GM12878 (cell line): ENCODE measurements at regions not wholly inside any gene's neighbourhood (a gene's known extent, or its start where the extent isn't known, plus 50 kb on each side); places are given as distances from the start of the nearest gene placed in this dataset.

Experiments
- ATAC-seq: fragments of 200-7000 bp; cut with Tn5 transposase; 3 replicates; pipeline ENCODE4 v1.9.1; 2020; ENCODE audit warnings: mild to moderate bottlenecking, moderate library complexity
- BruUV-seq: library from RNA; stranded (reverse); fragments of 400-500 nt; replicated peaks from 2 replicates; lab custom pipeline; 2021; lab: Mats Ljungman, UMichigan
- CTCF ChIA-PET: fragments of 300-600 bp; sonication (Branson Sonifier 250); formaldehyde crosslinking; extraction: SDS; loops from one replicate; lab custom pipeline; 2021; ENCODE audit warnings: inconsistent platforms; lab: Yijun Ruan, JAX
- POLR2A ChIA-PET: fragments of 350-600 bp; formaldehyde crosslinking; extraction: SDS; loops from one replicate; lab custom pipeline; 2021; ENCODE audit warnings: inconsistent platforms; lab: Charles Lee
- RAD21 ChIA-PET: fragments of 300-600 bp; sonication (Branson Sonifier 250); formaldehyde crosslinking; loops from one replicate; lab custom pipeline; 2023; ENCODE audit warnings: antibody characterized with exemption; ENCODE audit not compliant: unreplicated experiment; lab: Charles Lee
- SMC1A ChIA-PET: fragments of 300-600 bp; sonication (Branson Sonifier 250); formaldehyde crosslinking; loops from one replicate; lab custom pipeline; 2023; ENCODE audit not compliant: unreplicated experiment, uncharacterized antibody; lab: Charles Lee
- DNase-seq: peaks from one replicate; pipeline ENCODE4 v3.0.0-alpha.2; 2011; ENCODE audit warnings: low read depth, low spot score
- FAIRE-seq: peaks from 3 replicates; lab custom pipeline; 2011; peaks lifted over from hg19 to GRCh38; lab: Jason Lieb, UNC
- H2AFZ ChIP-seq: 2 replicates; pipeline ENCODE4 v1.6.0; 2011; ENCODE audit warnings: low read depth, low read length, control low read depth; ENCODE audit not compliant: control insufficient read depth
- H3K27ac ChIP-seq: 2 replicates; pipeline ENCODE4 v1.5.1; 2011; ENCODE audit warnings: control low read depth; ENCODE audit not compliant: control insufficient read depth, insufficient read depth
- H3K27me3 ChIP-seq, 2 experiments: replicated peaks in 1 of 2; 2 replicates each; pipeline versions ENCODE4 v1.6.0 to v1.6.1; 2011; ENCODE audit warnings: low read length in 1 of 2; ENCODE audit not compliant: control insufficient read depth in 2 of 2, insufficient read depth in 2 of 2
- H3K36me3 ChIP-seq, 2 experiments: 2 replicates each; pipeline ENCODE4 v1.5.1; 2011; ENCODE audit warnings: low read length in 1 of 2; ENCODE audit not compliant: control insufficient read depth in 2 of 2, insufficient read depth in 2 of 2
- H3K4me1 ChIP-seq: 2 replicates; pipeline ENCODE4 v1.6.1; 2011; ENCODE audit warnings: mild to moderate bottlenecking, low read length, moderate library complexity, mixed read lengths; ENCODE audit not compliant: control insufficient read depth, insufficient read depth
- H3K4me2 ChIP-seq: 2 replicates; pipeline ENCODE4 v1.6.0; 2011; ENCODE audit warnings: control low read depth; ENCODE audit not compliant: control insufficient read depth, insufficient read depth
- H3K4me3 ChIP-seq: fragments of 200-600 bp; sonication (generic); 2 replicates; pipeline ENCODE4 v1.5.1; 2016
- H3K79me2 ChIP-seq: 2 replicates; pipeline ENCODE4 v1.6.0; 2011; ENCODE audit warnings: low read length; ENCODE audit not compliant: control insufficient read depth, insufficient read depth
- H3K9ac ChIP-seq: 2 replicates; pipeline ENCODE4 v1.8.0; 2011; ENCODE audit warnings: low read length, control low read depth, mixed read lengths; ENCODE audit not compliant: control insufficient read depth, insufficient read depth
- H3K9me3 ChIP-seq: replicated peaks from 3 replicates; pipeline ENCODE4 v1.5.1; 2011; ENCODE audit warnings: mild to moderate bottlenecking, low read length; ENCODE audit not compliant: control insufficient read depth, insufficient read depth
- H4K20me1 ChIP-seq: 2 replicates; pipeline ENCODE4 v1.6.0; 2011; ENCODE audit not compliant: control insufficient read depth, insufficient read depth
- CREB1 ChIP-seq: IDR thresholded peaks from 2 replicates; pipeline ENCODE4 v1.6.1; 2012; ENCODE audit warnings: low read depth, mild to moderate bottlenecking, inconsistent platforms
- IKZF1 ChIP-seq: fragments of 450-650 bp; conservative IDR thresholded peaks from 2 replicates; pipeline ENCODE4 v1.6.1; 2017; ENCODE audit warnings: antibody characterized with exemption, mild to moderate bottlenecking
- PRDM15 ChIP-seq: fragments of 450-650 bp; formaldehyde crosslinking; IDR thresholded peaks from 2 replicates; pipeline ENCODE4 v1.4.0; 2020; ENCODE audit warnings: mild to moderate bottlenecking, moderate library complexity
- SMAD5 ChIP-seq: IDR thresholded peaks from 2 replicates; pipeline ENCODE4 v1.6.1; 2016; ENCODE audit warnings: antibody characterized with exemption, low read depth
- SPI1 ChIP-seq: IDR thresholded peaks from 2 replicates; pipeline ENCODE4 v1.6.1; 2011; ENCODE audit warnings: low read depth, mild to moderate bottlenecking, low read length, moderate library complexity, borderline replicate concordance; ENCODE audit not compliant: insufficient read depth
- SUPT20H ChIP-seq: IDR thresholded peaks from 2 replicates; pipeline ENCODE4 v1.6.1; 2011; ENCODE audit warnings: low read depth, mild to moderate bottlenecking, low read length, moderate library complexity, borderline replicate concordance; ENCODE audit not compliant: control insufficient read depth
- TCF3 ChIP-seq: IDR thresholded peaks from 2 replicates; pipeline ENCODE4 v1.6.1; 2012; ENCODE audit warnings: low read depth, mild to moderate bottlenecking, low read length, borderline replicate concordance; ENCODE audit not compliant: insufficient read depth
- WRNIP1 ChIP-seq: IDR thresholded peaks from 2 replicates; pipeline ENCODE4 v1.6.1; 2011; ENCODE audit warnings: low read depth, low read length, improper control_type of control experiment, borderline replicate concordance
- YY1 ChIP-seq: IDR thresholded peaks from 2 replicates; pipeline ENCODE4 v1.6.1; 2011; ENCODE audit warnings: low read depth, mild to moderate bottlenecking, low read length
- ZBTB11 ChIP-seq: fragments of 450-650 bp; formaldehyde crosslinking; IDR thresholded peaks from 2 replicates; pipeline ENCODE4 v1.5.0; 2022; ENCODE audit warnings: mild to moderate bottlenecking, missing genetic modification characterization
- ZNF24 ChIP-seq: fragments of 450-650 bp; IDR thresholded peaks from 2 replicates; pipeline ENCODE4 v1.6.1; 2017; ENCODE audit warnings: antibody characterized with exemption, mild to moderate bottlenecking
- ZZZ3 ChIP-seq: IDR thresholded peaks from 2 replicates; pipeline ENCODE4 v1.6.1; 2011; ENCODE audit warnings: low read depth; ENCODE audit not compliant: control insufficient read depth, insufficient read length
- WGBS: methylation state at CpG from one replicate; pipeline ENCODE4 v1.1.6; 2016; ENCODE audit warnings: low lambda C conversion rate; ENCODE audit not compliant: insufficient replicate concordance, insufficient coverage; ENCODE audit errors: missing lambda C conversion rate; 5-methylcytosine and 5-hydroxymethylcytosine counted together
- in situ Hi-C: fragments of 300-500 bp; cut with MboI; formaldehyde crosslinking; loops from 9 replicates; pipeline ENCODE4 v1.14.3; 2018; ENCODE audit warnings: mixed read lengths
- intact Hi-C: fragments of 100-400 bp; cut with micrococcal nuclease; formaldehyde crosslinking; loops from one replicate; pipeline ENCODE4 v1.14.2; 2022; ENCODE audit not compliant: unreplicated experiment

DNA sequence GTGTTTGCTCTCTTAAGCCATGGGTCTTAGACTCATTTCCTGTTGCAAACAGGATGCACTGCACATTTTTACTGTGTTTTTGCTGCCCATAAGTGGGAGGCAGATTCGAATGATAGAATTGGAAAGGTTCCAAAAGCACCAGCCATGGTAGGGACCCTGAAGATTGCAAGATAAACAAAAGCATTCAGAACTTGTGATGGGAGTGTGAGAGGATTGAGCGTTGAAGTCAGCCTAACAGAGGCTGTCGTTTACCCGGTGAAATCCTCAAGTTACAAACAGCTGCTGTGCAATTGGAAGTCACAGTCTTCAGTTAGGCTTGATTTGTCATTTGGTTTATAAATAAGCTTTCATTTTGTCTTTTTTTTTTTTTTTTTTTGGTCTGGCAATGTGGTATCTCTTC lies 192.7 kb upstream of the MKI67 start:
- DNase-seq (no peak), FAIRE-seq (no peak), ATAC-seq (no peak)
- SMC1A ChIA-PET = no interaction called here
- no peak for TF ChIP-seq IKZF1
- no peak for TF ChIP-seq YY1
- no peak for TF ChIP-seq ZZZ3
- Histone ChIP-seq H2AFZ (no peak overlapping the region), H3K4me1 (no peaks in the 10 kb centered on the region), H3K4me2 (no peak overlapping the region), H3K9ac (no peak overlapping the region), H3K79me2 (no peaks in the 10 kb centered on the region), H3K27ac (no peak overlapping the region), H3K4me3 (no peak overlapping the region), H3K27me3 (no peaks in the 10 kb centered on the region; a peak in 1 of 4 replicates), H3K36me3 (no peaks in the 10 kb centered on the region), H3K9me3 (no peaks in the 10 kb centered on the region), H4K20me1 (no peaks in the 10 kb centered on the region)
- in situ Hi-C loops = no loop called here
- CTCF ChIA-PET = no interaction called here
- POLR2A ChIA-PET = no interaction called here
- WGBS = 45% methylated on average over 4 of the region's 4 CpGs
- no TSS peak for BruUV-seq
- RAD21 ChIA-PET = no interaction called here
- intact Hi-C loops = no loop called here

DNA sequence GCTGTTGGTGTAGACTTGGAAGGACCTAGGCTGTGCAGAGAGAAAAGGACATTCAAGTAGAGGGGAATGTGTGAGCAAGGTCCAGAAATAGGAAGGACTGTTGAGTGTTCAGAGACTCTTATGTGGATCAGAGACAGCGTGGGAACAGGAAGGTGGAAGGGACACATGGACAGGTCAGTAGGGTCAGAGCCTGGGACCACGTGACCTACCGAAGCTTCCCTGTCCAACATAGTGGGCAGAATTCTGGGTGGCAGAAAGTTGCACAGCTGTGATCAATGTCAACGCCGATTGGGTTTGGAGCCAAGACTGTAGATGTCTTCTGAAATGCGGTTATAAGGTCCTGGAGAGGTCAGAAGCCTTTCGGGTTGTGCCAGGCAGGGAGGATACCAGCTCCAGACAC lies 195.9 kb upstream of the MKI67 start:
- no peaks in the 10 kb centered on the region for H3K27me3 ChIP-seq
- DNase-seq (no peak), ATAC-seq (no peak), FAIRE-seq (no peak)
- no peaks in the 10 kb centered on the region for H3K36me3 ChIP-seq
- no peaks in the 10 kb centered on the region for H3K9me3 ChIP-seq
- RAD21 ChIA-PET = no interaction called here
- POLR2A ChIA-PET = no interaction called here
- CTCF ChIA-PET = no interaction called here
- SMC1A ChIA-PET = no interaction called here
- H2AFZ ChIP-seq = no peak overlapping the region
- no peaks in the 10 kb centered on the region for H3K79me2 ChIP-seq
- no peaks in the 10 kb centered on the region for H3K4me1 ChIP-seq
- H3K4me3 ChIP-seq = no peak overlapping the region
- in situ Hi-C loops = no loop called here
- intact Hi-C loops = no loop called here
- no TSS peak for BruUV-seq
- H4K20me1 ChIP-seq = no peaks in the 10 kb centered on the region
- WGBS = 4% methylated on average over 7 of the region's 7 CpGs
- no peak overlapping the region for H3K4me2 ChIP-seq
- no peak overlapping the region for H3K9ac ChIP-seq
- H3K27ac ChIP-seq = no peak overlapping the region
- TF ChIP-seq SPI1 (no peak), ZBTB11 (CRISPR knock-in tag) (no peak), SMAD5 (no peak), TCF3 (no peak), PRDM15 (CRISPR knock-in tag) (no peak), WRNIP1 (no peak), IKZF1 (no peak), ZNF24 (no peak), SUPT20H (no peak), CREB1 (no peak)
